Epithelial cell of esophagus (primary cell): ENCODE measurements at regions not wholly inside any gene's neighbourhood (a gene's known extent, or its start where the extent isn't known, plus 50 kb on each side); places are given as distances from the start of the nearest gene placed in this dataset.
"Not testable (repeated sequence)": the region's sequence is repeated elsewhere in the genome, so short reads cannot be mapped to it uniquely, and the experiment has no call there.

ENCODE experiments used
- DNase-seq: peaks from one replicate; pipeline ENCODE4 v3.0.0; 2010; ENCODE audit warnings: low read depth
- H3K4me3 ChIP-seq: 2 replicates; pipeline ENCODE4 v1.5.1; 2011; ENCODE audit warnings: mild to moderate bottlenecking, low read length, control low read depth
- CTCF ChIP-seq: IDR thresholded peaks from 2 replicates; pipeline ENCODE4 v1.5.1; 2011; ENCODE audit warnings: low read depth, mild to moderate bottlenecking, low read length, control low read depth, inconsistent platforms; ENCODE audit not compliant: insufficient read depth; ENCODE audit errors: missing control alignments

- TF ChIP-seq CTCF, result peak; percentile 83
- DNase-seq, result peak; percentile 79
- H3K4me3 ChIP-seq, result no peak overlapping the region
These were observed 103.6 kb upstream of the CHD1 start for GRCh38 chr5:99032234-99033013.

GRCh38 chr5:99030906-99031440, 102.2 kb upstream of the CHD1 start:
- peak; percentile 17 for TF ChIP-seq CTCF
- DNase-seq, result peak; percentile 77
- H3K4me3 ChIP-seq, result no peak overlapping the region

GRCh38 chr5:99029172-99029571, 100.4 kb upstream of the CHD1 start:
- TF ChIP-seq CTCF, result no peak
- DNase-seq, result no peak
- H3K4me3 ChIP-seq, result no peak overlapping the region

- not testable (repeated sequence) for H3K4me3 ChIP-seq, DNase-seq
These were observed 99.4 kb upstream of the CHD1 start for GRCh38 chr5:99028170-99028569.

- no peak overlapping the region for H3K4me3 ChIP-seq
- DNase-seq, result no peak
- no peak for TF ChIP-seq CTCF
These were observed 96.7 kb upstream of the CHD1 start for GRCh38 chr5:99025298-99026045.

GRCh38 chr5:99023330-99023729, 94.5 kb upstream of the CHD1 start:
- TF ChIP-seq CTCF, result no peak
- no peak for DNase-seq
- H3K4me3 ChIP-seq, result no peak overlapping the region

- TF ChIP-seq CTCF, result no peak
- no peak for DNase-seq
- H3K4me3 ChIP-seq, result no peak overlapping the region
These were observed 93.4 kb upstream of the CHD1 start for GRCh38 chr5:99022250-99022649.
